Thoracic aorta (tissue), 2 donors: ENCODE measurements at regions not wholly inside any gene's neighbourhood (a gene's known extent, or its start where the extent isn't known, plus 50 kb on each side); places are given as distances from the start of the nearest gene placed in this dataset.

Experiments used
- ATAC-seq: fragments of 150-250 bp; one replicate; pipeline ENCODE4 v1.8.0; 2017; ENCODE audit warnings: low read depth; ENCODE audit not compliant: insufficient number of reproducible peaks, low FRiP score
- DNase-seq: peaks from one replicate; pipeline ENCODE4 v3.0.0-alpha.2; 2020; ENCODE audit warnings: low spot score
- H3K27ac ChIP-seq, 2 donors: fragments of 200-600 bp; sonication (generic); 1 replicate in 1 of 2; 2 replicates in 1 of 2; pipeline ENCODE4 v1.5.1; 2016; ENCODE audit warnings: mild to moderate bottlenecking in 2 of 2, moderate library complexity in 2 of 2
- H3K27me3 ChIP-seq: fragments of 200-600 bp; sonication (generic); replicated peaks from 2 replicates; pipeline ENCODE4 v1.6.0; 2016; ENCODE audit warnings: mild to moderate bottlenecking; ENCODE audit not compliant: insufficient read depth
- H3K36me3 ChIP-seq: fragments of 200-600 bp; sonication (generic); one replicate; pipeline ENCODE4 v1.5.1; 2016
- H3K4me1 ChIP-seq, 2 donors: fragments of 200-600 bp; sonication (generic); 1 replicate in 1 of 2; 2 replicates in 1 of 2; pipeline versions ENCODE4 v1.5.1 to v1.6.0; 2016; ENCODE audit warnings: low read depth in 2 of 2, mild to moderate bottlenecking in 1 of 2; ENCODE audit not compliant: control insufficient read depth in 1 of 2
- H3K4me3 ChIP-seq: fragments of 200-600 bp; sonication (generic); 2 replicates; pipeline ENCODE4 v1.5.1; 2016; ENCODE audit warnings: mild to moderate bottlenecking
- H3K9me3 ChIP-seq: fragments of 200-600 bp; sonication (generic); 2 replicates; pipeline ENCODE4 v1.5.1; 2016
- TF ChIP-seq, protein P1 (sequence below): fragments of 200-600 bp; sonication (generic); IDR thresholded peaks from one replicate; pipeline ENCODE4 v1.5.1; 2019; ENCODE audit warnings: antibody characterized with exemption

DNA sequence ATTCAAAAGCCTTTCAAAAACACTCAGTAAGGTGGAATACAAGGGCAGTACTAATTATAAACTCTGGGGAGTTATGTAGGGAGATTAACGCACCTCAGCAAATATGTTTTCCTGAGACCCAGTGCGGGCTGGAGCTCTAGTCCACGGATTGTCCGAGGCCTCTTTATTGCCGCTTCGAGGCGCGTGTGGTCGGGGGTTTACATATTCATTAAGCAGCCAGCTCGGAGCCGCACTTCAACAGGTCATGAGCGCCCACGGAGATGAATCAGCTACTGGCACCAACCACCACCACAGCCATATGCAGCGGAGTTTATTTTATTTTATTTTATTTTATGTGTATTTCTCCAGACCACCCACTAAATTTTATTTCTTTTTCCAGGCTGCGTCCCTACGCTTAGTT is 195.9 kb upstream of the ADARB2 start:
- no peaks in the 10 kb centered on the region for H3K36me3 ChIP-seq
- H3K27me3 ChIP-seq: no peaks in the 10 kb centered on the region
- no peak overlapping the region for H3K4me3 ChIP-seq
- no peaks in the 10 kb centered on the region for H3K4me1 ChIP-seq
- no peak for ATAC-seq
- TF ChIP-seq, protein P1, sequence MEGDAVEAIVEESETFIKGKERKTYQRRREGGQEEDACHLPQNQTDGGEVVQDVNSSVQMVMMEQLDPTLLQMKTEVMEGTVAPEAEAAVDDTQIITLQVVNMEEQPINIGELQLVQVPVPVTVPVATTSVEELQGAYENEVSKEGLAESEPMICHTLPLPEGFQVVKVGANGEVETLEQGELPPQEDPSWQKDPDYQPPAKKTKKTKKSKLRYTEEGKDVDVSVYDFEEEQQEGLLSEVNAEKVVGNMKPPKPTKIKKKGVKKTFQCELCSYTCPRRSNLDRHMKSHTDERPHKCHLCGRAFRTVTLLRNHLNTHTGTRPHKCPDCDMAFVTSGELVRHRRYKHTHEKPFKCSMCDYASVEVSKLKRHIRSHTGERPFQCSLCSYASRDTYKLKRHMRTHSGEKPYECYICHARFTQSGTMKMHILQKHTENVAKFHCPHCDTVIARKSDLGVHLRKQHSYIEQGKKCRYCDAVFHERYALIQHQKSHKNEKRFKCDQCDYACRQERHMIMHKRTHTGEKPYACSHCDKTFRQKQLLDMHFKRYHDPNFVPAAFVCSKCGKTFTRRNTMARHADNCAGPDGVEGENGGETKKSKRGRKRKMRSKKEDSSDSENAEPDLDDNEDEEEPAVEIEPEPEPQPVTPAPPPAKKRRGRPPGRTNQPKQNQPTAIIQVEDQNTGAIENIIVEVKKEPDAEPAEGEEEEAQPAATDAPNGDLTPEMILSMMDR: no peak
- DNase-seq: no peak
- H3K27ac ChIP-seq: no peak overlapping the region
- no peaks in the 10 kb centered on the region for H3K9me3 ChIP-seq

DNA sequence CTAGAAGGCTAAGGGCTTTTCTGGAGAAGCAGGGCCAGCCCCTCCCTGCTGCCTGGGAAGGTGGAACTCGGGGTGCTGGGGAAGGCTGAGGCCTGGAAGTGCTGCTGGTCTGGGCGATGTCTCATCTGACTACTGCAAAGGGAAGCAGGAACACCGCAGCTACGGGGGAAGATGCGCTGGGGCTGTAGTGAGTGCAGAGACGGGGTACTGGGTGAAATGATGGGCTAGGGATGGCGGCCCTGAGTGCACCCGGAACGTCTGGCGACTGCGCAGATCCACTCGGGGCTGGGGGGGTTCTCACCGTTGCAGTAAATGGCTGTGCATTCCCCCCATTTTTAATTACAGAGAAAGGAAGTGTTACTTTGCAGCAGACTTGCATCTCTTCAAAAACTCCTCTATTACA is 195.4 kb upstream of the ADARB2 start:
- Histone ChIP-seq H3K27ac (no peak overlapping the region), H3K36me3 (no peaks in the 10 kb centered on the region), H3K4me3 (no peak overlapping the region), H3K9me3 (no peaks in the 10 kb centered on the region), H3K4me1 (no peaks in the 10 kb centered on the region), H3K27me3 (no peaks in the 10 kb centered on the region)
- DNase-seq (no peak), ATAC-seq (no peak)
- TF ChIP-seq, protein P1: no peak

DNA sequence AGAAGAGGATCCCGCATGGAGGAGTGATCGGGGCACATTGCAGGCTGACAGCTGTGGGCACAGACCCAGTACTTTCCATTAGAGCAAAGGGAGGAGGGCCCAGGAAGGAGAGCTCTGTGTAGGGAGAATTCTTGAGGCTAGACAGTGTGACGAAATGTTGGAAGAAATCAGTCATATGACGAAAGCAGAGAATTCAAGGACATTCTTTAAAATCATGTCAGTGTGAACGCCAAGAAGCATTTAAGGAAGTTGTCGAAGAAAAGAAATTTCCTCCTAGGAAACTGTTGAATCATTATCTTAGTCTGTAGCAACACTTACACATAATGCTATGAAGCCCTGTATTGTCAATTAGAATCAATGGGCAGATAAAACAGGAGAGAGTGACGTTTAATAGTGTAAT is 191.3 kb upstream of the ADARB2 start:
- DNase-seq: no peak
- TF ChIP-seq, protein P1: no peak
- Histone ChIP-seq H3K4me3 (no peak overlapping the region), H3K9me3 (no peaks in the 10 kb centered on the region), H3K27ac (no peak overlapping the region), H3K27me3 (no peaks in the 10 kb centered on the region), H3K36me3 (no peaks in the 10 kb centered on the region), H3K4me1 (no peaks in the 10 kb centered on the region)
- ATAC-seq: no peak

DNA sequence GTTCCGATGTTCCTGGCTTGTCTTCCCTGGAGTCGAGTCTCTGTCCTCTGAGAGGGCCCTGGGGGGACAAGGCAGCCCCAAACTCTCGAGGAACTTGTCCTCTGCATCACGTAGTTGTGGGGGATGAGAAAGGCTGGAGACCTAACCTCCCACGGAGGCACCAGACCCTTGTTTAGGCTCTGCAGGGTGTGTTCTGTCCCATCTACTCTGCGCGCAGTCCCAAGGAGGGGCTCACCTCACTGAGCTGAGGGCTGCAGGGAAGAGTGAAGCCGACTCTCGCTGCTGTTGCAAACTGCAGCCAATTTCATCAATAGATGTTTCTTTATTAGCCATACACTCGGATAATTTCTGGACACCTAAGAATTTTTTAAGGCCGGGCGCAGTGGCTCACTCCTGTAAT is 186.7 kb upstream of the ADARB2 start:
- TF ChIP-seq, protein P1: no peak
- no peaks in the 10 kb centered on the region for H3K4me1 ChIP-seq
- H3K9me3 ChIP-seq: no peaks in the 10 kb centered on the region
- DNase-seq (no peak), ATAC-seq (no peak)
- H3K27ac ChIP-seq: no peak overlapping the region
- no peaks in the 10 kb centered on the region for H3K36me3 ChIP-seq
- no peaks in the 10 kb centered on the region for H3K27me3 ChIP-seq
- H3K4me3 ChIP-seq: no peak overlapping the region

DNA sequence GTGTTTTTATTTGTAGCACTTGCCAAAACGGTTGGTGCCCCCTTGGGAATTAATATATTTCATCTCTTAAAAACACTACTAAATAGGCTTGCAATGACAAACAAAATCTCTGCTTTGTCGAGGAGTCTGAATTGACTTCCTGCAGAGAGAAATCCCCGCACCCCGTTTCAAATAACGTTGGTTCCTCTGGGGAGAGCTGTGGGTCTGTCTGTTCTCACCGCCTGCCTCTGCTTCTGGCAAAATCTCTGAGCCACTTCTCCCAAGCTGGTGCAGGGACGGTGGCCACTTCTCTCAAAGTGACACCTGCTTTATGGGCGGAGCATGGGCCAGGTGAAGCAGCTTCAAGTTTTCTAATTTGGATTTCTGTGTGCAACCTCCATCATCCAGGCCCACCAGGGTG is 186.3 kb upstream of the ADARB2 start:
- H3K4me3 ChIP-seq: no peak overlapping the region
- DNase-seq (no peak), ATAC-seq (no peak)
- TF ChIP-seq, protein P1: no peak
- no peak overlapping the region for H3K27ac ChIP-seq
- H3K4me1 ChIP-seq: no peaks in the 10 kb centered on the region
- H3K27me3 ChIP-seq: no peaks in the 10 kb centered on the region
- H3K36me3 ChIP-seq: no peaks in the 10 kb centered on the region
- no peaks in the 10 kb centered on the region for H3K9me3 ChIP-seq
